Panc1 (cell line): ENCODE measurements at regions not wholly inside any gene's neighbourhood (a gene's known extent, or its start where the extent isn't known, plus 50 kb on each side); places are given as distances from the start of the nearest gene placed in this dataset.
"Not testable (repeated sequence)": the region's sequence is repeated elsewhere in the genome, so short reads cannot be mapped to it uniquely, and the experiment has no call there.

Experiments
- ATAC-seq: fragments of 200-7000 bp; cut with Tn5 transposase; 2 replicates; pipeline ENCODE4 v1.9.1; 2020; ENCODE audit warnings: mild to moderate bottlenecking, moderate library complexity
- BruUV-seq: library from RNA; stranded (reverse); fragments of 400-500 nt; replicated peaks from 2 replicates; lab custom pipeline; 2021; lab: Mats Ljungman, UMichigan
- CTCF ChIA-PET: fragments of 300-600 bp; sonication (Branson Sonifier 250); formaldehyde crosslinking; loops from one replicate; lab custom pipeline; 2022; ENCODE audit warnings: antibody characterized with exemption; lab: Charles Lee
- POLR2A ChIA-PET: fragments of 300-600 bp; sonication (Branson Sonifier 250); formaldehyde crosslinking; loops from one replicate; lab custom pipeline; 2022; ENCODE audit warnings: antibody characterized with exemption; lab: Charles Lee
- DNase-seq: peaks from one replicate; pipeline ENCODE4 v3.0.0-alpha.2; 2010; ENCODE audit warnings: low read depth, low spot score
- H3K27ac ChIP-seq: 2 replicates; pipeline ENCODE4 v1.5.1; 2011; ENCODE audit warnings: mild to moderate bottlenecking, low read length, inconsistent platforms
- H3K27me3 ChIP-seq: fragments of 200-500 bp; sonication (Bioruptor generic); 2 replicates; pipeline ENCODE4 v1.6.0; 2014; ENCODE audit warnings: low read length, inconsistent platforms; ENCODE audit not compliant: control insufficient read depth, insufficient read depth
- H3K36me3 ChIP-seq: fragments of 200-500 bp; sonication (Bioruptor generic); 2 replicates; pipeline ENCODE4 v1.5.1; 2014; ENCODE audit warnings: inconsistent platforms, mild to moderate bottlenecking, low read length, moderate library complexity; ENCODE audit not compliant: control insufficient read depth, insufficient read depth
- H3K4me1 ChIP-seq: 2 replicates; pipeline ENCODE4 v1.5.1; 2011; ENCODE audit warnings: inconsistent platforms, mild to moderate bottlenecking, low read length, moderate library complexity; ENCODE audit not compliant: control insufficient read depth, insufficient read depth
- H3K4me3 ChIP-seq, 2 experiments: 2 replicates each; pipeline ENCODE4 v1.5.1; 2011 to 2012; ENCODE audit warnings: low read depth in 2 of 2, low read length in 2 of 2, mild to moderate bottlenecking in 2 of 2, inconsistent platforms in 1 of 2, moderate library complexity in 1 of 2
- H3K9me3 ChIP-seq: fragments of 200-500 bp; sonication (Bioruptor generic); 2 replicates; pipeline ENCODE4 v1.5.1; 2014; ENCODE audit warnings: low read depth, mild to moderate bottlenecking, inconsistent platforms, low read length, moderate library complexity; ENCODE audit not compliant: control insufficient read depth, insufficient read depth
- POLR2AphosphoS5 ChIP-seq: IDR thresholded peaks from 2 replicates; pipeline ENCODE4 v1.6.1; 2012; ENCODE audit warnings: mild to moderate bottlenecking, low read depth, low read length, moderate library complexity
- SIN3A ChIP-seq: IDR thresholded peaks from 2 replicates; pipeline ENCODE4 v1.6.1; 2012; ENCODE audit warnings: low read depth, mild to moderate bottlenecking, low read length, moderate library complexity, borderline replicate concordance; ENCODE audit not compliant: insufficient read depth
- TCF7L2 ChIP-seq: IDR thresholded peaks from 2 replicates; pipeline ENCODE4 v1.6.1; 2011; ENCODE audit warnings: mild to moderate bottlenecking, low read depth, low read length, inconsistent platforms
- in situ Hi-C: cut with HindIII; loops from 2 replicates; pipeline ENCODE4 v1.10.0; 2016; ENCODE audit warnings: low sequenced_read_pairs, low pct_unique_long_range_greater_than_20kb
- intact Hi-C: fragments of 100-400 bp; cut with micrococcal nuclease; formaldehyde crosslinking; loops from one replicate; pipeline ENCODE4 v1.10.0; 2022; ENCODE audit not compliant: unreplicated experiment
- TF ChIP-seq, protein P1 (sequence below): fragments of 450-650 bp; IDR thresholded peaks from 2 replicates; pipeline ENCODE4 v1.5.1; 2017; ENCODE audit warnings: mild to moderate bottlenecking
- TF ChIP-seq, protein P2 (sequence below), 2 experiments: IDR thresholded peaks; 2 replicates each; pipeline ENCODE4 v1.6.1; 2011 to 2012; ENCODE audit warnings: low read depth in 2 of 2, control low read depth in 1 of 2, low read length in 1 of 2, mild to moderate bottlenecking in 1 of 2, moderate library complexity in 1 of 2; ENCODE audit not compliant: insufficient read depth in 1 of 2

DNA sequence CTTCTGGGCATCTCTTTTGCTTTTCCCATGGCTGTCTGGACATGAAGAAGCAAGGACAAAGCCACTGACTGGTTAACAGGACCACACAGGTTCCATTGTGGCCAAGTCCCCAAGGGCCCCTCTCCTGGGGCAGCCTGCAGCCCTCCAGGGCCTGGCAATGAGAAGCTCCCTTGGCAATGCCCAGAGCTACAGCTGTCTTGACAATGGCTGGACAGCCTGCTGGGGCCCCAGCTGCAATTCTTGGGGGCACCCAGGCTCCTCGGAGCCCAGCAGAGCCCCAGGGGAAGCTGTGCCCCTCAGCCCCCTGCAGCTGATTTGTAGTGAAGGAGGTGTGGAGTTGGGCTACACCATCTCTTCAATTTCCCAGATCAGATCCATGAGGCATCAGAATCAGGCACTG lies 384.9 kb upstream of the PODXL start:
- no peak for TF ChIP-seq POLR2AphosphoS5
- TF ChIP-seq SIN3A, result no peak
- no peak for TF ChIP-seq TCF7L2
- TF ChIP-seq, protein P1, sequence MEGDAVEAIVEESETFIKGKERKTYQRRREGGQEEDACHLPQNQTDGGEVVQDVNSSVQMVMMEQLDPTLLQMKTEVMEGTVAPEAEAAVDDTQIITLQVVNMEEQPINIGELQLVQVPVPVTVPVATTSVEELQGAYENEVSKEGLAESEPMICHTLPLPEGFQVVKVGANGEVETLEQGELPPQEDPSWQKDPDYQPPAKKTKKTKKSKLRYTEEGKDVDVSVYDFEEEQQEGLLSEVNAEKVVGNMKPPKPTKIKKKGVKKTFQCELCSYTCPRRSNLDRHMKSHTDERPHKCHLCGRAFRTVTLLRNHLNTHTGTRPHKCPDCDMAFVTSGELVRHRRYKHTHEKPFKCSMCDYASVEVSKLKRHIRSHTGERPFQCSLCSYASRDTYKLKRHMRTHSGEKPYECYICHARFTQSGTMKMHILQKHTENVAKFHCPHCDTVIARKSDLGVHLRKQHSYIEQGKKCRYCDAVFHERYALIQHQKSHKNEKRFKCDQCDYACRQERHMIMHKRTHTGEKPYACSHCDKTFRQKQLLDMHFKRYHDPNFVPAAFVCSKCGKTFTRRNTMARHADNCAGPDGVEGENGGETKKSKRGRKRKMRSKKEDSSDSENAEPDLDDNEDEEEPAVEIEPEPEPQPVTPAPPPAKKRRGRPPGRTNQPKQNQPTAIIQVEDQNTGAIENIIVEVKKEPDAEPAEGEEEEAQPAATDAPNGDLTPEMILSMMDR, result no peak
- TF ChIP-seq, protein P2, sequence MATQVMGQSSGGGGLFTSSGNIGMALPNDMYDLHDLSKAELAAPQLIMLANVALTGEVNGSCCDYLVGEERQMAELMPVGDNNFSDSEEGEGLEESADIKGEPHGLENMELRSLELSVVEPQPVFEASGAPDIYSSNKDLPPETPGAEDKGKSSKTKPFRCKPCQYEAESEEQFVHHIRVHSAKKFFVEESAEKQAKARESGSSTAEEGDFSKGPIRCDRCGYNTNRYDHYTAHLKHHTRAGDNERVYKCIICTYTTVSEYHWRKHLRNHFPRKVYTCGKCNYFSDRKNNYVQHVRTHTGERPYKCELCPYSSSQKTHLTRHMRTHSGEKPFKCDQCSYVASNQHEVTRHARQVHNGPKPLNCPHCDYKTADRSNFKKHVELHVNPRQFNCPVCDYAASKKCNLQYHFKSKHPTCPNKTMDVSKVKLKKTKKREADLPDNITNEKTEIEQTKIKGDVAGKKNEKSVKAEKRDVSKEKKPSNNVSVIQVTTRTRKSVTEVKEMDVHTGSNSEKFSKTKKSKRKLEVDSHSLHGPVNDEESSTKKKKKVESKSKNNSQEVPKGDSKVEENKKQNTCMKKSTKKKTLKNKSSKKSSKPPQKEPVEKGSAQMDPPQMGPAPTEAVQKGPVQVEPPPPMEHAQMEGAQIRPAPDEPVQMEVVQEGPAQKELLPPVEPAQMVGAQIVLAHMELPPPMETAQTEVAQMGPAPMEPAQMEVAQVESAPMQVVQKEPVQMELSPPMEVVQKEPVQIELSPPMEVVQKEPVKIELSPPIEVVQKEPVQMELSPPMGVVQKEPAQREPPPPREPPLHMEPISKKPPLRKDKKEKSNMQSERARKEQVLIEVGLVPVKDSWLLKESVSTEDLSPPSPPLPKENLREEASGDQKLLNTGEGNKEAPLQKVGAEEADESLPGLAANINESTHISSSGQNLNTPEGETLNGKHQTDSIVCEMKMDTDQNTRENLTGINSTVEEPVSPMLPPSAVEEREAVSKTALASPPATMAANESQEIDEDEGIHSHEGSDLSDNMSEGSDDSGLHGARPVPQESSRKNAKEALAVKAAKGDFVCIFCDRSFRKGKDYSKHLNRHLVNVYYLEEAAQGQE (IDR thresholded peaks at IDR 0.05; ENCODE audit: insufficient read depth in 1 of 2, low read depth in 2 of 2, low read length in 1 of 2), result no peak
- ATAC-seq, result no peak
- Histone ChIP-seq H3K4me1 (no peaks in the 10 kb centered on the region), H3K27ac (no peak overlapping the region), H3K36me3 (no peaks in the 10 kb centered on the region), H3K27me3 (peaks cover 15% of the 10 kb centered on the region; the same call in 1 of the 2 replicates), H3K9me3 (no peaks in the 10 kb centered on the region), H3K4me3 (no peak overlapping the region)
- CTCF ChIA-PET, result no interaction called here
- intact Hi-C loops (loop anchor here (10.0 kb wide), 2 partner anchors 246 to 314 kb away; no protein-coding TSS in a partner anchor), in situ Hi-C loops (no loop called here)
- no peak for DNase-seq
- POLR2A ChIA-PET, result no interaction called here
- BruUV-seq, result no TSS peak

DNA sequence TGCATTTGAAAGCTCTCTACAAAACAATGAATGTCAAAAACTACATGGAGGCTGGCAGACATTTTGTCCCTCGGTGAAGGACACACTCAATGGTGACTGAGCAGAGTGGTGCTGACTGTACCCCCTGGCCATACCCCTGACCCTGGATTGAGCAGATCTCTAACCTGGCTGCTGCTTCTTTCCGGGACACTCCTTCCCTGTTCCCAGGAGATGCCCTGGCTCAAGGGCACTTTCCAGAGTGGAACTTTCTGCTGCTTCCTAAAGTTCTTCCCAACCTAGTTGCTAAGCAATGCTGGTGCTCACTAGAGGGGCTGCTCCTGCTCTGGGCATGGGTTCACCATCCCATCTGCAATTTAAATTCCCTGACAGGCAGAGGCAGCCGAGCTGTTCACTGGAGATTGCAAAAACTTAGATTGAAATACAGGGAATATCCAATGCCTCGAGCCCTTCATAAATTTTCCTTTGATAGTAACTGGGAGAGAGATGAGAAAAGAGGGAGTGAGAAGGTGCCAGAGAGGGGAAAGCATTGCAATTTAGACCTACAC lies 384.3 kb upstream of the PODXL start:
- no peak for DNase-seq
- ATAC-seq, result no peak
- Histone ChIP-seq H3K4me1 (no peaks in the 10 kb centered on the region), H3K9me3 (no peaks in the 10 kb centered on the region), H3K4me3 (no peak overlapping the region), H3K27me3 (peaks cover 12% of the 10 kb centered on the region; the same call in 1 of the 2 replicates), H3K36me3 (no peaks in the 10 kb centered on the region), H3K27ac (no peak overlapping the region)
- POLR2A ChIA-PET, result no interaction called here
- intact Hi-C loops (loop anchor here (10.0 kb wide), 2 partner anchors 246 to 314 kb away; no protein-coding TSS in a partner anchor), in situ Hi-C loops (no loop called here)
- no TSS peak for BruUV-seq
- TF ChIP-seq POLR2AphosphoS5 (no peak), SIN3A (no peak), TCF7L2 (no peak)
- TF ChIP-seq, protein P2 (IDR thresholded peaks at IDR 0.05; ENCODE audit: insufficient read depth in 1 of 2, low read depth in 2 of 2, low read length in 1 of 2), result no peak
- TF ChIP-seq, protein P1, result no peak
- CTCF ChIA-PET, result no interaction called here

DNA sequence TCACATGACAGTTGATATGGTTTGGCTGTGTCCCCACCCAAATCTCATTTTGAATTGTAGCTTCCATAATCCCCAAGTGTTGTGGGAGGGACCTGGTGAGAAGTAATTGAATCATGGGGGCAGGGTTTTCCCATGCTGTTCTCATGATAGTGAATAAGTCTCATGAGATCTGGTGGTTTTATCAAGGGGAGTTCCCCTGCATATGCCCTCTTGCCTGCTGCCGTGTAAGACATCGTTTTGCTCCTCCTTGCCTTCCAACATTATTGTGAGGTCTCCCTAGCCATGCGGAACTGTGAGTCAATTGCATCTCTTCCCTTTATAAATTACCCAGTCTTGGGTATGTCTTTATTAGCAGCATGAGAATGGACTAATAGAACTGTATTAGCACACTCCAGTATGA lies 382.4 kb upstream of the PODXL start:
- H3K27ac ChIP-seq, H3K9me3 ChIP-seq, ATAC-seq, H3K27me3 ChIP-seq, POLR2A ChIA-PET, H3K4me1 ChIP-seq, H3K4me3 ChIP-seq, H3K36me3 ChIP-seq, CTCF ChIA-PET, in situ Hi-C loops, DNase-seq, intact Hi-C loops, BruUV-seq: not testable (repeated sequence)
